HTR-8/SVneo (cell line): ENCODE measurements at regions not wholly inside any gene's neighbourhood (a gene's known extent, or its start where the extent isn't known, plus 50 kb on each side); places are given as distances from the start of the nearest gene placed in this dataset.
A peak's percentile ranks its signal among the peaks of the same experiment; 100 is the strongest.
"Not testable (repeated sequence)": the region's sequence is repeated elsewhere in the genome, so short reads cannot be mapped to it uniquely, and the experiment has no call there.

Experiments used
- DNase-seq: peaks from one replicate; pipeline ENCODE4 v3.0.0; 2011; ENCODE audit warnings: low spot score, mixed read lengths; ENCODE audit not compliant: insufficient read length
- FAIRE-seq: peaks from 2 replicates; lab custom pipeline; 2011; peaks lifted over from hg19 to GRCh38; lab: Jason Lieb, UNC

DNA sequence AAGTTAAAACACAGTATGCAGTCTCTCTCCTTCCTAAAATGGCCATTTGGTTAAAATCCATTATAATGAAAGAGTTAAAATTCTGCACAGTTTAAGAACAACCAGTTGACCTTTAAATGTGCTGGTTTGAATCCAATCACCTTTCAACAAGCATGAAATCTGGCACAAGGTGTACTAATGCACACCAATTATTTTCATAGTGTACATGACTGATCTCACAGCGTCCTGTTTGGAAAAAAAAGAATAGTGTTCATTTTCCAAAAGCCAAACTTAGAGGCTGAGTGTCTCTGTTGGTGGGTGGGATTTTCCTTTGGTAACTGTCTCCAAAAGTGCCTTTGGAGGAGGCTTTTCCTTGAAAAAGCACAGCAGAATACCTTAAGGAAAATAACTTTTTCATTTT, 180.6 kb downstream of the DEPDC1B start:
- no peak for DNase-seq
- no peak for FAIRE-seq

GRCh38 chr5:60517850-60518249, 182.1 kb downstream of the DEPDC1B start:
- no peak for FAIRE-seq

DNA sequence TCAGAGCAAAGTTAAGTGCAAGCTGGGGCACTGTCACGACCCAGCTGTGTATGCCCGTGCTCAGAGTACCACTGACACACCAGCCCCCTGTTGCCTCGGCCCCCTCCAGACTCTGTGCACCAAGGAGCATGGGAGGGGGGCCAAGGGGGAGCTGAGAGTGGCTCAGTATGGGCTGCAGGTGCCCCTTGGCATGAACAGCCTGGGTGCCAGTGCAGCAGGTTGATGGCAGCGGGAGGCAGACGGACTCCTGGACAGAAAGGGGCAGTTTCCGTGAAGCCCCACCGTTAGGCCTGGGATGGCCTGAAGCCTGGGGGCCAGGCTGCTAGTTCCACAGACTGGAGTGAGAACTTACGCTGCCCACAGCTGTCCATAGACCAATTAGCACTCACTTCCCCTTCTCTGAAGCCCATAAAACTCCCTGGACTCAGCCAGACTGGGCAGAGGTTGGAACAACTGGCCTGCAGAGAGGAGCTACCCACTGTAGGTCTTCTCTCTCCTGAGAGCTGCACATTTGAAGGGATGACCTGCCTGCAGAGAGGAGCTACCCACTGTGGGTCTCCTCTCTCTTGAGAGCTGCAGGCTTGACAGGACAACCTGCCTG, 182.8 kb downstream of the DEPDC1B start:
- DNase-seq: no peak
- no peak for FAIRE-seq

More at GRCh38 chr5:60517850-60518249, 182.1 kb downstream of the DEPDC1B start:
- DNase-seq: no peak

DNA sequence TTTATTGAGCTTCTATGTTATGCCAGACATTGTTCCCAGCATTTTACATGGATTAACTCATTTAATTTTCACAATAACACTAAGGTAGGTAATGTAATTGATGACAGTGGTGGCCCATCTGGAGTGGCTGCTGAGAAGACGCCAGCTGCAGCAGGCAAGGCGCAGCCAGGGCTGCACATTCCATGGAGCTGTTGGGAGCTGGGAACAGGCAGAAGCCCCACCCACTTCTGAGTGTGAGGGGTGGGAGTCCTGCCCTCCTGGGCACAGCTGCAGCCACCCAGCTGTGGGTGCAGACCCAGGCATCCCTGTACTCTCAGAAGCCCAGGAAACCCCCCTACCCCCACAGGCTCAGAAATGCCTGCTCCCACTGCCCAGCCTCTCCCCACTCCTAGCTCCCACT, 183.3 kb downstream of the DEPDC1B start:
- FAIRE-seq (no peak), DNase-seq (no peak)

DNA sequence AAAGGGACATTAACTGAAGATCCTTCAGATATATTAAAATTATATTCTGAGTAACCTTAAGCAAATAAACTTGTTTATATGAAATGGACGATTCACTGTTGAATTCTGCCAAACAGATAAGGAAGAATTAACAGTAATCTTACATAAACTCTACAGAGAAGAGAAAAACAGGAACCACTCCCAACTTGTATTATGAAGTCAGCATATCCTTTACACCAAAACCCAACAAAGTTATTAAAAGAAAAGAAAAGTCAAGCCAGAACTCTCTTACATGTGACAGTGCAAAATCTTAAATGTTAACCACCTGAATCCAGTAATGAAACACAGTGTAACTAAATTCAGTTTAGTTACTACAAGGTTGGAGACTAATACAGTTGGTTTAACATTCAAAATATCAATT, 185.8 kb downstream of the DEPDC1B start:
- DNase-seq: no peak
- FAIRE-seq: no peak

DNA sequence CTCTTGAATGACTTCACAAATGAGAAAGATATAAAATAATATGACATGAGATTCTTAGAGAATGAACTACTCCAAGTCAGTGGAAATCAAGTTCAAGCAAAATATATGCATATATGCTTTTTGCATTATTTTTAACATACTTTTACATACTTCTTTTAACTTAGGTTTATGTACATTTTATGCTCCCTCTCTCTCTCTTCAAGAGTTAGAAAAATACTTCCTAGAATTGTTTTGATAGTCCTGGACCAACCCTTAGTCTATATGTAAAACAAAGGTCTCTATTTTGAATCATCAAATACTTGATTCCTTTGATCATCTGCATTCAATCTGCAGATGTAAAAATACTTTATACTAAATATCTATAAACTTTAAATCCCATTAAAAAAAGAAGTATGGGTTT, 187.8 kb downstream of the DEPDC1B start:
- FAIRE-seq (no peak), DNase-seq (no peak)

GRCh38 chr5:60510663-60511062, 189.3 kb downstream of the DEPDC1B start:
- DNase-seq: no peak
- no peak for FAIRE-seq

GRCh38 chr5:60510049-60510448, 189.9 kb downstream of the DEPDC1B start:
- FAIRE-seq (no peak), DNase-seq (no peak)

GRCh38 chr5:60509519-60509918, 190.4 kb downstream of the DEPDC1B start:
- no peak for FAIRE-seq
- DNase-seq: no peak

- DNase-seq (no peak), FAIRE-seq (no peak)
Measured at GRCh38 chr5:60507687-60508086, 192.3 kb downstream of the DEPDC1B start.

DNA sequence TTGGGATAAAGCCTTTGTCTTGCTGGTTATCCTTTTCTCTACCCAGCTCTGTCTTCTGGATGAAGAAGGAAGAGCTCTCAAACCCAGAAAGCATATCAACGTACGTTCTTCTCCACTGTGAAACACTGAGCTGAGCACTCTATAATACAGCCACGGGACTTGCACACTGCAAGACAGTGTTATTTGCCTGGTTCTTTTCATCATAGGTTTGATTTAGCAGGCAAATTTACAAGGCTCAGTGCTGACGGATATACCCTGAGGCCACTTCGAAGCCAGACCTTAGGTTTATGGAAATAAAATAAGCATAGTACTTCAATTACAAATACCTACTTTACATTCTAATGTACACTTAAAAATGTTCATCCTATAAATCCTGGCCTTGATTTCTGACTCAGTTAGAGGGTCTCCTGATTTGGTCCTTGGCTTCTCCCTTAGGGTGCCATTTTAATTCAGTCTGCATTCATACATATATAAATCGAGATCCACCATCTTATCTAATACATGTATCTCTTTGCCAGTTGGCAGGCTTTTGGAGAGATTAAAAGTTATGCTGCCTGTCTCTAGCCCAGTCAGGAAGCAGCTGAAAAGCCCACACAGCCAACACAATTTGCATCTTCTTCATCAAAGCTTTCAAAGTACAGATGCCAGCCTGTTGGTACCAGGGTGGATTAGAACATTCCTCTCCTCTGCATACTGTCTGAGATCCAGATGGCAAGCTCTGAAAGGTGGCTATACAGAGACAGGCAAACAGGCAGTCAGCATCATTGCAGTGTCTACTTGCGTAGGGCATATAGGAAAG, 194.4 kb downstream of the DEPDC1B start:
- no peak for DNase-seq
- no peak for FAIRE-seq

GRCh38 chr5:60504342-60504741, 195.6 kb downstream of the DEPDC1B start:
- no peak for FAIRE-seq
- no peak for DNase-seq

DNA sequence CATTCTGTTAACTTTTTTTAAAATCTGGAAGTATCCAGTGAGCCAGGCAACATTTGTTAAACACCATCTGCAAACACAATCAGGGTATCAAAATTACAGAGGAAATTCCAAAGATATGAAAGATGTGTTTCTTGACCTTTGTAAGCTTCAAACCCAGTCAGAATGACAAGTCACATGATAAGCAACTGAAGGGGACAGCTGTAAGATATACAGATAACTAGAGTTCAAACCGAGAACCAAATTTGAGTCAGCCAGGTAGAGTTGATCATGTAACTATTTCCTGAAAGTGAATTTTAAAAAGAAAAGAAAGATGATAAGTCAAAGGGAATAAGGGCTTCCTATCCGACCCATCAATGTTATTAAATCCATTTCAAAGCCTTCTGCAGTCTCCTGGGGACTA, 196.2 kb downstream of the DEPDC1B start:
- DNase-seq (no peak), FAIRE-seq (no peak)

- DNase-seq: no peak
- FAIRE-seq: no peak
Measured at GRCh38 chr5:60497706-60498500, 202.1 kb downstream of the DEPDC1B start.

DNA sequence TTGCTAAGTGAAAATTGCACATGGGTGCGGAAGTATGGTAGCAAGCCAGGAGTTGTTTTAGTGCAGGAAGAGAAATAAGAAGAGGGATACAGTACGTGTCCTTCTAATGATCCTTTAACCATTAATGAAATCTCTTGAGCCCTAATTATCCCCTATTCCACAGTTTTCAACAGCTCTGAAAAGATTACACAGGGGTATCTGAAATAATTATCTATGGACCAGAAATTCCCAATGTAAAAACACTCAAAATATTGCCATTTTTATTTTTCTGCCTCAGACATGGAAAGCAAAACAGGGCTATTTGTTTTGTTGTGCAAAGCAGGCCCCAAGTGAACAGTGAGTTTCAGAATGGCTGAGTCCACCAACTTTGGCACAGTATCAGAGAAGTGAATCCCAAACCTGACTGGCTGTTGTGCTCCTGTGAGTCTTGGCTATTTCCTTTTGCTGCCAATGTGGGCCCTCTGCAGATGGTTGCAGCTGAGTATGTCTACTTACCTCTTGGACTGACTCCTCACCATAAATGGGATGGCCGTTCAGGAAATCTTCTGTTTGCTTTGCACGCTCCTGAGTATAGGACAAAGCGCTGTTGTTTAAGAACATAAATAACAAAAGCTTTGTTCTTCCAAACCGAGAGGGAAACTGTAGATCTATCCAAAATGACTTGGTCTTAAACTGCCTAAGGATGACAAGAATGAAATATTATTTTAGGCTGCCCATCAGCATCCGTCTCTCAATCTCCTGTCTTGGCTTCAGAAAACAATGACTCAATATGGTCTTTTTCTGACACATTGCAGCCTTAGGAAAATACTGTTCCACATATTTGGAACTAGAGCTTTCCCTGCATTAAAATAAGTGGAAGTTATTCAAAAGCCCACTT, 204.1 kb downstream of the DEPDC1B start:
- FAIRE-seq (no peak), DNase-seq (no peak)

DNA sequence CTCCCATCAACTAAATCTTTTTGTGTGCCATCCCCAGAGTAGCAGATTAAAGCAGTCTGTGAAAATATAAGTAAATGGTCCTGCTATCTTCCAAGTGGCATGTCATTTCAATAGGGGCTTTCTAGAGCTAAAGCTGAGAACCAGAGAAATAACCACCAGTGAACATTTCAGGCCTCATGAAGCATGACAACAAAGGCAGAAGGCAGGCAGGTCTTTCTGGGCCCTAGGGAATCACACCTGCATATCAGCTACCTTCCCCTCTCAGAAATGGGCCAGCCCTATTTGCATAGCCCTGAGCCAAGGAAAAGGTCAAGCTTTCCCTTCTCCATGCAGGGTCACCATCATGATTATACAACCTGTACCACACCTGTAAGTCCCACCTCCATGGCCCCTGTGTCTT, 205.3 kb downstream of the DEPDC1B start:
- no peak for DNase-seq
- FAIRE-seq: no peak

DNA sequence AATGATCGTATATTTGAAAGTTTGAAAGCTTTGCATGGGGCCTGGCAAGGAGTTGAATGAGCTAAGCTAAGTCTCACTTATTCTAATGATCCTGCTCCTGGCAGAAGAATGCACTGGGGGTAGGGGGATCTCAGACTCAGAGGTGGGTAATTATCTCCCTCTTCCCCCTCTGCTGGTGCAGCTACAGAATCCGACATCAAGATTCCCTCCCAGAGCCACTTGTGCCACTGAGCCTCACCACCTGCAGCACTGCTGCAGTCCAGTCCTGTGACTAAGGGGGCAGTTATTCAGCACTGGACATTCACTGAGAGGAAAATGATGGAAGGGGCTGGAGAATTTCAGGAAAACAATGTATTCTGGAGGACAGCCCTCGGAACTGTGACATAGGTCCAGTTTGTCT, 205.8 kb downstream of the DEPDC1B start:
- DNase-seq (no peak), FAIRE-seq (no peak)

- DNase-seq: no peak
- no peak for FAIRE-seq
Measured at GRCh38 chr5:60493372-60493771, 206.6 kb downstream of the DEPDC1B start.

GRCh38 chr5:60492958-60493357, 207.0 kb downstream of the DEPDC1B start:
- DNase-seq (peak; percentile 17), FAIRE-seq (no peak)

DNA sequence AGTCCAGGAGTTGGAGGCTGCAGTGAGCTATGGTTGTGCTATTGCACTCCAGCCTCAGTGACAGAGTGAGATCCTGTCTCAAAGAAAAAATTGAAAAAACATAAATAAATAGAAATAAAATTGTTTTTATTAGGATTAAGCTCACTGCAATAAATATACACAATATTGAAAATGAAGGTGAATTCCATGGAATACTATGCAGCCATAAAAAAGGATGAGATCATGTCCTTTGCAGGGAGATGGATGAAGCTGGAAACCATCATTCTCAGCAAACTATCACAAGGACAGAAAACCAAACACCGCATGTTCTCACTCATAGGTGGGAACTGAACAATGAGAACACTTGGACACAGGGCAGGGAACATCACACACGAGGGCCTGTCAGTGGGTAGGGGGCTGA, 207.6 kb downstream of the DEPDC1B start:
- DNase-seq, FAIRE-seq: not testable (repeated sequence)
